Mesodermal cell (in vitro differentiated cells): ENCODE measurements at regions not wholly inside any gene's neighbourhood (a gene's known extent, or its start where the extent isn't known, plus 50 kb on each side); places are given as distances from the start of the nearest gene placed in this dataset.

Experiments
- H3K27ac ChIP-seq: 2 replicates; pipeline ENCODE4 v1.7.0; 2013; ENCODE audit warnings: mild to moderate bottlenecking, low read depth, low read length, moderate library complexity; ENCODE audit not compliant: severe bottlenecking
- H3K36me3 ChIP-seq: 2 replicates; pipeline ENCODE4 v1.7.1; 2013; ENCODE audit warnings: mild to moderate bottlenecking, low read length, moderate library complexity; ENCODE audit not compliant: control insufficient read depth, insufficient read depth
- H3K4me1 ChIP-seq: one replicate; pipeline ENCODE4 v1.7.1; 2013; ENCODE audit warnings: mild to moderate bottlenecking, low read length; ENCODE audit not compliant: insufficient read depth, control insufficient read depth, poor library complexity, severe bottlenecking
- H3K4me3 ChIP-seq: 2 replicates; pipeline ENCODE4 v1.7.0; 2013; ENCODE audit warnings: low read length, control low read depth, mild to moderate bottlenecking; ENCODE audit not compliant: insufficient read depth, poor library complexity, severe bottlenecking; ENCODE audit errors: extremely low read depth
- H3K9me3 ChIP-seq: 2 replicates; pipeline ENCODE4 v1.7.1; 2013; ENCODE audit warnings: mild to moderate bottlenecking, low read length, moderate library complexity; ENCODE audit not compliant: control insufficient read depth
- WGBS, 2 experiments: methylation state at CpG; one replicate each; pipeline ENCODE4 v1.1.5; 2013; ENCODE audit warnings: missing lambda C conversion rate in 2 of 2; ENCODE audit not compliant: insufficient coverage in 2 of 2; 5-methylcytosine and 5-hydroxymethylcytosine counted together

- 79 to 81% methylated on average over 5 of the region's 5 CpGs for whole genome bisulfite sequencing, 2 experiments
- Histone ChIP-seq H3K4me1 (no peaks in the 10 kb centered on the region), H3K36me3 (no peaks in the 10 kb centered on the region), H3K9me3 (no peaks in the 10 kb centered on the region), H3K4me3 (no peak overlapping the region), H3K27ac (no peak overlapping the region)
Measured at GRCh38 chr20:60502881-60503280, 544.7 kb downstream of the CDH26 start.

GRCh38 chr20:60505423-60505822 lies 547.2 kb downstream of the CDH26 start:
- WGBS, 2 experiments, result 83% methylated on average over 1 of the region's 3 CpGs; no CpG with 5 or more reads in 1 of the 2 experiments
- H3K27ac ChIP-seq, result no peak overlapping the region
- H3K36me3 ChIP-seq, result no peaks in the 10 kb centered on the region
- H3K9me3 ChIP-seq, result no peaks in the 10 kb centered on the region
- H3K4me1 ChIP-seq, result no peaks in the 10 kb centered on the region
- H3K4me3 ChIP-seq, result no peak overlapping the region

GRCh38 chr20:60506061-60506460 lies 547.8 kb downstream of the CDH26 start:
- Histone ChIP-seq H3K4me3 (no peak overlapping the region), H3K36me3 (no peaks in the 10 kb centered on the region), H3K27ac (no peak overlapping the region), H3K4me1 (peaks cover 1% of the 10 kb centered on the region), H3K9me3 (no peaks in the 10 kb centered on the region)
- WGBS, 2 experiments, result 92 to 94% methylated on average over 2 of the region's 3 CpGs

- no peaks in the 10 kb centered on the region for H3K9me3 ChIP-seq
- no peak overlapping the region for H3K27ac ChIP-seq
- peaks cover 12% of the 10 kb centered on the region for H3K4me1 ChIP-seq
- H3K36me3 ChIP-seq, result no peaks in the 10 kb centered on the region
- no peak overlapping the region for H3K4me3 ChIP-seq
- 50 to 80% methylated on average over 1 to 2 of the region's 9 CpGs for WGBS, 2 experiments
Measured at GRCh38 chr20:60507087-60507694, 549.0 kb downstream of the CDH26 start.

GRCh38 chr20:60509407-60509806 lies 551.2 kb downstream of the CDH26 start:
- 76 to 95% methylated on average over 2 to 3 of the region's 4 CpGs for WGBS, 2 experiments
- Histone ChIP-seq H3K27ac (no peak overlapping the region), H3K36me3 (no peaks in the 10 kb centered on the region), H3K4me3 (no peak overlapping the region), H3K9me3 (peaks cover 3% of the 10 kb centered on the region), H3K4me1 (peaks cover 23% of the 10 kb centered on the region)

GRCh38 chr20:60510356-60510755 lies 552.1 kb downstream of the CDH26 start:
- H3K4me3 ChIP-seq, result no peak overlapping the region
- no peaks in the 10 kb centered on the region for H3K36me3 ChIP-seq
- peaks cover 23% of the 10 kb centered on the region for H3K4me1 ChIP-seq
- 78 to 87% methylated on average over 3 to 4 of the region's 4 CpGs for WGBS, 2 experiments
- peaks cover 3% of the 10 kb centered on the region for H3K9me3 ChIP-seq
- H3K27ac ChIP-seq, result no peak overlapping the region

GRCh38 chr20:60512443-60512842 lies 554.2 kb downstream of the CDH26 start:
- H3K4me1 ChIP-seq, result peaks cover 23% of the 10 kb centered on the region
- H3K36me3 ChIP-seq, result no peaks in the 10 kb centered on the region
- H3K4me3 ChIP-seq, result no peak overlapping the region
- H3K27ac ChIP-seq, result peak overlapping the region; percentile 97
- H3K9me3 ChIP-seq, result peaks cover 3% of the 10 kb centered on the region
- WGBS, 2 experiments, result 27% methylated on average over 2 of the region's 4 CpGs; no CpG with 5 or more reads in 1 of the 2 experiments

- WGBS, 2 experiments, result 79 to 87% methylated on average over 3 of the region's 3 CpGs
Measured at GRCh38 chr20:60513141-60513540, 554.9 kb downstream of the CDH26 start.

GRCh38 chr20:60516442-60516841 lies 558.2 kb downstream of the CDH26 start:
- peaks cover 3% of the 10 kb centered on the region for H3K9me3 ChIP-seq
- no peaks in the 10 kb centered on the region for H3K36me3 ChIP-seq
- no peak overlapping the region for H3K27ac ChIP-seq
- H3K4me1 ChIP-seq, result peaks cover 18% of the 10 kb centered on the region
- no CpG with 5 or more reads among the region's 2 CpGs for WGBS, 2 experiments
- H3K4me3 ChIP-seq, result no peak overlapping the region

More at GRCh38 chr20:60513141-60513540, 554.9 kb downstream of the CDH26 start:
- no peaks in the 10 kb centered on the region for H3K36me3 ChIP-seq
- no peak overlapping the region for H3K4me3 ChIP-seq
- peak overlapping the region; percentile 97 for H3K27ac ChIP-seq
- peaks cover 23% of the 10 kb centered on the region for H3K4me1 ChIP-seq
- H3K9me3 ChIP-seq, result peaks cover 3% of the 10 kb centered on the region

GRCh38 chr20:60518022-60518421 lies 559.8 kb downstream of the CDH26 start:
- Histone ChIP-seq H3K27ac (no peak overlapping the region), H3K4me3 (no peak overlapping the region), H3K9me3 (peaks cover 3% of the 10 kb centered on the region), H3K36me3 (no peaks in the 10 kb centered on the region), H3K4me1 (peaks cover 6% of the 10 kb centered on the region)
- no CpG with 5 or more reads among the region's 1 CpG for WGBS, 2 experiments

GRCh38 chr20:60525397-60525796 lies 567.2 kb downstream of the CDH26 start:
- no peak overlapping the region for H3K27ac ChIP-seq
- H3K4me3 ChIP-seq, result no peak overlapping the region
- WGBS, 2 experiments, result 90 to 100% methylated on average over 2 of the region's 2 CpGs
- H3K9me3 ChIP-seq, result no peaks in the 10 kb centered on the region
- H3K4me1 ChIP-seq, result peaks cover 9% of the 10 kb centered on the region
- no peaks in the 10 kb centered on the region for H3K36me3 ChIP-seq
